Parathyroid adenoma (tissue), 2 donors: ENCODE measurements at regions not wholly inside any gene's neighbourhood (a gene's known extent, or its start where the extent isn't known, plus 50 kb on each side); places are given as distances from the start of the nearest gene placed in this dataset.

Source experiments
- H2AFZ ChIP-seq: fragments of 300-600 bp; sonication (generic); one replicate; pipeline ENCODE4 v1.7.0; 2017; ENCODE audit warnings: antibody characterized with exemption, mild to moderate bottlenecking
- H3K27ac ChIP-seq: fragments of 300-600 bp; sonication (generic); one replicate; pipeline ENCODE4 v1.7.0; 2017
- H3K27me3 ChIP-seq: fragments of 300-600 bp; sonication (generic); one replicate; pipeline ENCODE4 v1.7.0; 2017; ENCODE audit warnings: low read length; ENCODE audit not compliant: control insufficient read depth, insufficient read depth
- H3K36me3 ChIP-seq: fragments of 300-600 bp; sonication (generic); one replicate; pipeline ENCODE4 v1.7.0; 2017; ENCODE audit warnings: low read length; ENCODE audit not compliant: control insufficient read depth, insufficient read depth
- H3K4me1 ChIP-seq: fragments of 300-600 bp; sonication (generic); one replicate; pipeline ENCODE4 v1.7.0; 2017; ENCODE audit warnings: control low read depth
- H3K4me2 ChIP-seq: fragments of 300-600 bp; sonication (generic); one replicate; pipeline ENCODE4 v1.7.0; 2017; ENCODE audit warnings: low read length
- H3K4me3 ChIP-seq: fragments of 300-600 bp; sonication (generic); one replicate; pipeline ENCODE4 v1.7.0; 2017; ENCODE audit warnings: low read depth, low read length
- H3K79me2 ChIP-seq: fragments of 300-600 bp; sonication (generic); one replicate; pipeline ENCODE4 v1.7.0; 2017; ENCODE audit warnings: control low read depth
- H3K9ac ChIP-seq: fragments of 300-600 bp; sonication (generic); one replicate; pipeline ENCODE4 v1.7.0; 2017; ENCODE audit warnings: mild to moderate bottlenecking
- H3K9me3 ChIP-seq: fragments of 300-600 bp; sonication (generic); one replicate; pipeline ENCODE4 v1.7.0; 2017; ENCODE audit warnings: low read length; ENCODE audit not compliant: control insufficient read depth
- CTCF ChIP-seq: fragments of 300-600 bp; sonication (generic); IDR thresholded peaks from one replicate; pipeline ENCODE4 v1.7.0; 2017; ENCODE audit warnings: antibody characterized with exemption, mild to moderate bottlenecking
- donor health status: primary hyperparathyroidism.

DNA sequence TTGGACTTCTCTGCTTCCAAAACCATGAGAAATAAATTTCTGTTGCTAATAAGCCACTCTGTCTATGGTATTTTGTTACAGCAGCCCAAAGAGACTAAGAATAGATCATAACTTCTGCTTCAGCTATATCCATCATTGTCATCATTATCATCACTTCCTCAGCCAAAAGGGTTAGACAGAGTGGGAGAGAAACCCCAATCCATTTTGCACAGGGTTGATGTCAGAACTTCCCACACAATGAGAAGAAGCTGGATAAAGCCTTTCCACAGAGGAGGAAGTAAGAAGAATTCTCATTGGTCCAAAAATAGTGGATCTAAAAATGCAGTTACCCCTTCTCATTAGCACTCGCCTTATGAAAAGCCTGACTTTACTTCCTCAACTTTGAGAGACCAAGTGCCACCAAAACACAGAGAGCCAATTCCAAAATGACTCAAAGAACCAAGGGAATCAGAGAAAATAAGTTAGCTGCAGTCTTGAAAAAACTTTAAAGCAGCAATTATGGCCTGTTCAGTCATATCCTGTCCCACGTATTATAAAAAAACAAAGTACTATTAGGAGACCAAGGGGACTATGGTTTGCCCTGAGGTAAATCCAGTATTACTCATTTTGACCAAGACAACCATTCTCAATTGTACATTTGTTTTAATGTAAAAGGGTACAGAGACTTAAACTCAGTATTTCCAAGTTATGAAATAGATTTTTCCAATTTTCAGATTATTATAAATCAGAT lies 80.2 kb downstream of the WNT5A start:
- H2AFZ ChIP-seq: no peak overlapping the region
- H3K4me3 ChIP-seq: no peak overlapping the region
- no peaks in the 10 kb centered on the region for H3K79me2 ChIP-seq
- H3K27me3 ChIP-seq: no peaks in the 10 kb centered on the region
- no peak overlapping the region for H3K27ac ChIP-seq
- no peaks in the 10 kb centered on the region for H3K4me1 ChIP-seq
- H3K36me3 ChIP-seq: no peaks in the 10 kb centered on the region
- no peak for TF ChIP-seq CTCF
- H3K9me3 ChIP-seq: no peaks in the 10 kb centered on the region
- H3K9ac ChIP-seq: no peak overlapping the region
- no peak overlapping the region for H3K4me2 ChIP-seq

GRCh38 chr3:55405436-55405835 lies 81.7 kb downstream of the WNT5A start:
- H3K9ac ChIP-seq: no peak overlapping the region
- H2AFZ ChIP-seq: no peak overlapping the region
- TF ChIP-seq CTCF: no peak
- no peak overlapping the region for H3K4me2 ChIP-seq
- no peaks in the 10 kb centered on the region for H3K27me3 ChIP-seq
- no peak overlapping the region for H3K4me3 ChIP-seq
- no peaks in the 10 kb centered on the region for H3K36me3 ChIP-seq
- no peaks in the 10 kb centered on the region for H3K4me1 ChIP-seq
- H3K79me2 ChIP-seq: no peaks in the 10 kb centered on the region
- no peaks in the 10 kb centered on the region for H3K9me3 ChIP-seq
- H3K27ac ChIP-seq: no peak overlapping the region

GRCh38 chr3:55402886-55403609 lies 84.1 kb downstream of the WNT5A start:
- no peak overlapping the region for H3K27ac ChIP-seq
- H3K9ac ChIP-seq: no peak overlapping the region
- no peak overlapping the region for H2AFZ ChIP-seq
- H3K36me3 ChIP-seq: no peaks in the 10 kb centered on the region
- H3K4me2 ChIP-seq: no peak overlapping the region
- TF ChIP-seq CTCF: no peak
- no peak overlapping the region for H3K4me3 ChIP-seq
- no peaks in the 10 kb centered on the region for H3K4me1 ChIP-seq
- no peaks in the 10 kb centered on the region for H3K79me2 ChIP-seq
- no peaks in the 10 kb centered on the region for H3K27me3 ChIP-seq
- H3K9me3 ChIP-seq: no peaks in the 10 kb centered on the region

- Histone ChIP-seq H3K4me2 (no peak overlapping the region), H3K27me3 (no peaks in the 10 kb centered on the region), H3K36me3 (no peaks in the 10 kb centered on the region), H3K9ac (no peak overlapping the region), H3K4me1 (no peaks in the 10 kb centered on the region), H2AFZ (no peak overlapping the region), H3K9me3 (no peaks in the 10 kb centered on the region), H3K27ac (no peak overlapping the region), H3K4me3 (no peak overlapping the region), H3K79me2 (no peaks in the 10 kb centered on the region)
- TF ChIP-seq CTCF: no peak
Observed at GRCh38 chr3:55380561-55380960, 106.5 kb downstream of the WNT5A start.
